GM18870 (cell line): ENCODE measurements at regions not wholly inside any gene's neighbourhood (a gene's known extent, or its start where the extent isn't known, plus 50 kb on each side); places are given as distances from the start of the nearest gene placed in this dataset.

Experiments
- ATAC-seq: cut with Tn5 transposase; IDR thresholded peaks from one replicate; pipeline ENCODE4 v1.9.1; 2021; ENCODE audit warnings: moderate library complexity; ENCODE audit not compliant: unreplicated experiment

DNA sequence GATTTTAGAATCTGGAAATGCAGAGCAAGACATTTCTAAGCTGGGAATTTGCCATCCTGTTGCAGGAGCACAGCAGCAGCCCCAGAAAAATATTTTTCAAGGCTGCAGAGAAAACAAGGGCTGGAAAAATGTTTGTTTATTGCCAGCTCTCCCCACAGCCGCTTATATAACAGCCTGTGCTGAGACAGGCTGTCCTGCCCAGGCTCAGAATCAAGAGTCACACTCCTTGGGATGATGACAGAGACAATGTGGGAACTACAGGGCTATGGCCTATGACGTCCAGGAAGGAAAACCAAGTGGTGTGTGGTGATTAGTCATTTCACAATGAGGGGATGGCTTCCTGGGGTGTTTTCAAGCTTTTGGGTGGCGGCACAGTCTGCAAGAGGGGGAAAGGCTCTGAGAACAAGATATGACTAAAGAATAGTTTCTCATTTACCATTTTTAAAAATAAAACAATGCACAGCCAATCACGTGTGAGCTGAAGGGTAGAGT lies 136.3 kb upstream of the SERP2 start:
- peak; percentile 62 for ATAC-seq

- no peak for ATAC-seq
Observed at GRCh38 chr13:44237881-44238421, 135.7 kb upstream of the SERP2 start.

DNA sequence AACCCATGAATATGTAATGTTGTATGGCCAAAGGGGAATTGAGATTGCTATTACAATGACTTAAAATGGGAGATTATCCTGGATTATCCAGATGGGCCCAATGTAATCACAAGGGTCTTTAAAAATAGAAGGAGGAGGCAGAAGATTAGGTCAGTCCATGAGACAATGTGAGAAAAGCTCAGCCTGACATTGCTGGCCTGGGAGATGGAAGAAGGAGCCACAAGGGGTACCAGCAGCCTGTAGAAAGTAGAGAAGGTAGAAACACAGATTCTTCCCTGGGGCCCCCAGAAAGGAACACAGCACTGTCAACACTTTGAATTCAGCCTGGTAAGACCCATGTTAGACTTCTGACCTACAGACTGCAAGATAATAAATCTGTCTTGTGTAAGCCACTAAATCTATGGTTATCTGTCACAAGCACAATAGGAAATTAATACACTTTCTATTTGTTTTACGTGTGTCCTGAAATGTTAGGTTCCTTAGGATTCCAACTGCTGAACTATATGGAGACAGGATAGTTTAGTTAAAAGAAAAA lies 132.9 kb upstream of the SERP2 start:
- ATAC-seq: no peak

DNA sequence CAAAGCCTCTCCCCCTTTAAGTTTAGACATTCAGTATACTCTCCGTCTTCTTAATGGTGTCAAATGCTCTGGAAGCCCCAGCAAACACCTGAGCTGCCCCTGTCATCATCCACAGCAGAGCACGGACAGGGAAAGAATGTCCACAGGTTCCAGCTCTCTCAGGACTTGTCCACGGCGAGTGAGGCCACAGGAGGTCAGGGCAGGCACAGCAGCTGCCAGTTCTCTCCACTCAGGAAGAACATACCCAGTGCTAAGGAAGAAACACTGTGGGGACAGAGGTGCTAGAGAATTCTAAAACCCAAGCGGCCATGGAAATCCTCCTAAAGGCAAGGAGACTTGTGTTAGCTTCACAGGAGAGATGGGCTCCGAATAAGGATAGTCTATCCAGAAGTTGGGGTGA lies 132.0 kb upstream of the SERP2 start:
- ATAC-seq: no peak

GRCh38 chr13:44242766-44243165 lies 130.9 kb upstream of the SERP2 start:
- no peak for ATAC-seq

GRCh38 chr13:44243198-44243857 lies 130.3 kb upstream of the SERP2 start:
- no peak for ATAC-seq

GRCh38 chr13:44244288-44244687 lies 129.3 kb upstream of the SERP2 start:
- ATAC-seq: no peak

DNA sequence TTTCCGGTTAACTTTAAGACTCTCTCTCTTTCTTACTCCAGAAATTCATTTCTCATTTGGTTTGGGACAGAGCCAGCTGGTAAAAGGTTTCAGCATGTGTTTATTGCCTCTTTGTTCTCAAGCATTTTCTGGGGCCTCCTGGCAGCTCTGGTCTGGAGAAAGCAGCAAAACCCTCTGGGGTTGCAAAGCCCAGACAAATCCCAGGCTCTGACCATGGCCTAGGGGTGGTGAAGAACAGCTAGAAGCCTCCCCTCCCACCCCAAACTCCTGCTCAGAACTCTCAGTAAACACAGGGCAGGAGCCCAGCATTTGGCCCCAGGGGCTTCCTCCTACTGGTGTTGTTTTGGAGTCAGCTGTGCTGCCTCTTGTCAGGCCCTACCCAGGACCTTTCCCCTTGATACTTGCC lies 124.2 kb upstream of the SERP2 start:
- no peak for ATAC-seq

GRCh38 chr13:44252938-44253337 lies 120.7 kb upstream of the SERP2 start:
- ATAC-seq: no peak

DNA sequence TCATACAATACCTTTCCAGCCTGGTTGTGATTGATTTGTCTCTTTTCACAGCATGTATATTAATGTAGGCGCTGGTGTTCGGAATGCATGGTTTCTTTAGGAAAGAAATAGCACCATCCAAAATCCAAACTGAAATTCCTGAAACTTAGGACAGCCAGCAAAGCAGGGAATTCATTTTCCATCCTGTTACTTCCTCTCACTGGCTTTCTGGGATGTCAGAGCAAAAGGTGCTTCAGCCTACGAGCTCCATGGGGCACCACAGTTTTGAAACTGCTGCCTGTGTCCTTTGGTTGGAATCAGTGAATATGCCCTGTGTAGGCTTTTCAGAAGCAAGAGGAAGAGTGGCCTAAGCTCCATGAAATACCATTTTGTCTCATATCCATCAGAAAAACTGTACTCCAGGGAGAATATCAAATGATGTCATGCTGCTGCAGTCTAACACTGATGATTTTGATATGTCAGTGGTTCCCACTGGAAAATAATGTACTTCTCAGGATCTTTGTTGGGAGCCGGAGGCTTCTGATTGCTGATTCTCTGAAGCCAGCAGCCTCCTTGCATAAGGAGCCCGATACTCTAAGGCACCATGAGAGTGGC lies 117.8 kb upstream of the SERP2 start:
- ATAC-seq: no peak

GRCh38 chr13:44257796-44258195 lies 115.8 kb upstream of the SERP2 start:
- ATAC-seq: no peak

- ATAC-seq: peak; percentile 77
Observed at GRCh38 chr13:44259045-44260027, 114.3 kb upstream of the SERP2 start.

DNA sequence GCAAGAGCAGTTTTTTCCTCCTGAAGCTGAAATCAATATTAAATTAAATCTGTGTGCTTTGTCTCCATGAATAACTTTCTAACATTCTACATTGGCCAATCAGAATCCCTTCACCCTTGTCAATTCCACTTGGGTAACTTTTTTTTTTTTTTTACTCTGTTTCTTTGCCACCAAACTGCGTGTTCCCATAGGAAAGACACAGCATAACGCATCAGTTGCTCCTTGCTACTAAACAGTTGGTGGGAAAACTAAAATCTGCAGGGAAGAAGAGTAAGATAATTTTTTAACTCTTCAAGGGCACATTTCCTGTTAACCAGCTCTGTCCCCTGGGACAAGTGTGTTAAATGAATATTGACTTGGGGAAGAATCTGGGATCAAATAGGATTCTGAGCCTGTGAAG lies 113.3 kb upstream of the SERP2 start:
- no peak for ATAC-seq

DNA sequence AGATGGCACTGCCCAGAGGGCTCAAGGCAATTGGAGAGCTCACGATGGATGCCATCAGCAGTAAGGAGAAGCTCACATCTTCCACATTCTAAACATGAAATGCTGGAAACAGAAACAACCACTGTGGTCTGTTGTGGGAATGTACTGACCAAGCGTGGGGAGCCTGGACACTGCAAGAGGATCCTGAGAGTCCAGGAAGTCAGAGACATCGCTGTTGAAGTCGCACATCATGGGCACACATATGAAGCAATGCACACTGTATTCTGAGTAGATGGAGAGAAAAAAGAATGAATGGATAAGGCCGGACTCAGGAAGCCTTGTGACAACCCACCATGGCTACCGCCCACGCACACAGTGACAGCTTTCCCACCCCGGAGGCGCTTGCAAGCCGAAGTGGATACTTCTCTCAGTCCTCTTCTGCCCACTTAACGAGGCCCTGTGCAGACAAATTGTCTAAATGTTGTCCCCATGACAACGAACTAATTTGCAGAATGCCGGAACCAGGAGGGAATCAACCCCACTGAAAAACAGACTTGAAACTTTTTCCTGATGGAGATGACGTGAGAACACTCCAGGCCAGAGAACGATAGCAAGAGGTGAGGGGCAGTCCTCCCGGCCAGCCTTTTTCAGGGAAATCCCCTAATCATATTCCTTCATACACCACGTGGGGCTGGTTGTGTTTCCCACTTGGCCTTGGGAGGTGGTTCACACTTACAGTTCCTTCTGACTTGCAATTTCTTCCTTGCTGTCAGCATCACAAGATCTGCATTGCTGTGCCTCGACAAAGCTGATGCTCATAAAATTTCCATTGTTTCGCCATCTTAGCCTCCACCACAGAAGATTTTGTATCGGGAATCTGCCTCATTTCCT lies 109.6 kb upstream of the SERP2 start:
- ATAC-seq: no peak

GRCh38 chr13:44266305-44266704 lies 107.3 kb upstream of the SERP2 start:
- no peak for ATAC-seq

GRCh38 chr13:44266772-44267171 lies 106.9 kb upstream of the SERP2 start:
- ATAC-seq: no peak

DNA sequence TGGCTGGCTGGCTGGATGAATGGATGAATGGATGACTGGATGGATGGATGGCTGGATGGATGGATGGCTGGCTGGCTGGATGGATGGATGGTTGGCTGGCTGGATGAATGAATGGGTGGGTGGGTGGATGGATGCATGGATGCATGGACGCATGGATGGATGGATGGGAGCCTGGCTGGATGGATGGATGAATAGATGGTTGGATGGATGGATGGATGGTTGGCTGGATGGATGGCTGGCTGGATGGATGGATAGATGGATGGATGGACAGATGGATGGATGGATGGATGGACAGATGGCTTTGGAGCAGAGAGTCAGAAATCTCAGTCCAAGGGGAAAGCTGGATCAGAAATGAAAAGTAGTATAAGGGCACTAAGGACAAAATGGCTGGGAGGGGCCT lies 106.4 kb upstream of the SERP2 start:
- no peak for ATAC-seq

DNA sequence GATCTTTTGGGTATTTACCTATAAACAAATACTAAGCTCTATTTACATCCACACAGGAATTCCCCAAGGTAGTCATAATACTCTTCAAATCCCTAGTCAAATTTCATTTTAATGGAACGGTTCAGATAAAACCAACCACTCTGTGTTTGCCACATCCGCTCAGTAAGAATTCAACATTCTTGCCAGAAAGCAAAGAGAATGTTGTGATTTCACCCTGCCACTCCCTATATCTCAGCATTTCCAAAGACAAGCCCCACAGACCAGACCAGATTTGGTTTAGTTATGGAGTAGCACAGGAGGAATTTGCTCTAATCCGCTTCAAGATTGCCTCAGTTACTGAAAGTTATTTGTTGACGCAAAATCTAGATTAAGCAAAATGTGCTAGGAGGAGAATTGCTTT lies 105.6 kb upstream of the SERP2 start:
- no peak for ATAC-seq

DNA sequence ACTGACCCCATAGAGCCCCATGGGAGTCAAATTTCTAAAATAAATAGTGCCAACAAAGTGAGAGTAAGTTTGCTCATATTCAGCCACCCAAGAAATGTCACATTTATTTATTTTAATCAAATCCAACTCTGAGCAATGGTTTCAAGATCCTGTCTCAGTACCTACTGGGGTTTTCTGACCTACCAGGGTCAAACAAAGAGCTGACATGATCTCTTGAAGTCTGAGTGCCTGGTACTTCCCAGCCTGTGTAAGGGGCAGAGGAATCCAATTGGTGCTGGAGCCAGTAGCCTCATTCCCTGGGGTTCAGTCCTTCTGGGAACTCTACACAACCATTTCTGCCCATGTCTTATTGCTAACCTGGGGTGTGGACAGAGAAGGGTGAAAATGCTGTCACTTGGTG lies 104.6 kb upstream of the SERP2 start:
- no peak for ATAC-seq

DNA sequence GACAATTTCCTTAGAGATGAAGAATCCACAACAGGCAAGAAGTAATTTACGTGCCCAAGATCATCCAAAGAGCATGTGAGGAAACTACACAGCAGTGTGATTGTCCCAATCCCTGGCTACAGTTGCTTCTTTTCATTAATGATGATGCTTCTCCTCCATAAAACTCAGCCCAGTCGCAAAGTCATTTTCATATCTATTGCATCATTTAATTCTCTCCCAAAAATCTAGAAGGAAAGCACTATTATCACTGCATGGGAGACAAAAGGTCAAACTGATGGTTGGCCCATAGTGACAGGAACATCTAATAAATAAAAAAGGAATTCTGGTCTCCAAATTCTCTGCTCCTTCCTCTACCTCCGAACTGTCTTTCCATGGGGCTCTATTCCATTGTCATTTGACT lies 103.5 kb upstream of the SERP2 start:
- no peak for ATAC-seq
